ENCODE measurements at regions not wholly inside any gene's neighbourhood (a gene's known extent, or its start where the extent isn't known, plus 50 kb on each side); places are given as distances from the start of the nearest gene placed in this dataset.

DNA sequence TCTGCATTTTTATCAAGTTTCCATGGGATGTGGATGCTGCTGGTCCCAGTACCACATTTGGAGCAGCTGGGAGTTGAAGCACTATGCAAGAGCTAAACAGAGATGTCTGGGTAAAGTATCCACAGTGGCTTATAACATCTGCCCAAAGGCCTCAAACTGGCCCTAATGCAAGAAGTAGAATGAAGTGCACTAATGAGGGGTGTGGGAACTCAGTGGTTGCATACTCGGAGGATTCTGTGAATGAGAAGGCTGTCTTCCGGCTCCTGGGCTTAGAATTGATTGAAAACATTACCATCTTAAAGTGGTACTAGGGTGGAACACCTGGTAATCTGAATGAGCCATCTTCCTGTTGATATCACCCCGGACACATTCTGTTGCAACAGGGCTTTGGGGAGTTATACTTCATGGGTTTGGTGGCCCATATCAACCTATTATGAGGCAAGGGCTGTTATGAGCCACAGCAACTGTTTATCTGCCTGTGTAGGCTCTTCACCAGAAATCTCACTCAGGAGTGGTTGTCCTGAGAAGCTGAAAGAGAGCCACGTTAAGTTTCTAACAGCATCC is 54.7 kb upstream of the SNRPB2 start:
- no peak overlapping the region for H3K27ac ChIP-seq (ENCODE audit: insufficient read length, low read depth, low read length)
- no peak overlapping the region for H2AK5ac ChIP-seq (ENCODE audit: insufficient read length, low read length)
- no peak overlapping the region for H3K4me3 Mint-ChIP-seq
- TF ChIP-seq, protein P1, sequence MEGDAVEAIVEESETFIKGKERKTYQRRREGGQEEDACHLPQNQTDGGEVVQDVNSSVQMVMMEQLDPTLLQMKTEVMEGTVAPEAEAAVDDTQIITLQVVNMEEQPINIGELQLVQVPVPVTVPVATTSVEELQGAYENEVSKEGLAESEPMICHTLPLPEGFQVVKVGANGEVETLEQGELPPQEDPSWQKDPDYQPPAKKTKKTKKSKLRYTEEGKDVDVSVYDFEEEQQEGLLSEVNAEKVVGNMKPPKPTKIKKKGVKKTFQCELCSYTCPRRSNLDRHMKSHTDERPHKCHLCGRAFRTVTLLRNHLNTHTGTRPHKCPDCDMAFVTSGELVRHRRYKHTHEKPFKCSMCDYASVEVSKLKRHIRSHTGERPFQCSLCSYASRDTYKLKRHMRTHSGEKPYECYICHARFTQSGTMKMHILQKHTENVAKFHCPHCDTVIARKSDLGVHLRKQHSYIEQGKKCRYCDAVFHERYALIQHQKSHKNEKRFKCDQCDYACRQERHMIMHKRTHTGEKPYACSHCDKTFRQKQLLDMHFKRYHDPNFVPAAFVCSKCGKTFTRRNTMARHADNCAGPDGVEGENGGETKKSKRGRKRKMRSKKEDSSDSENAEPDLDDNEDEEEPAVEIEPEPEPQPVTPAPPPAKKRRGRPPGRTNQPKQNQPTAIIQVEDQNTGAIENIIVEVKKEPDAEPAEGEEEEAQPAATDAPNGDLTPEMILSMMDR (conservative IDR thresholded peaks at IDR 0.05): no peak
- no peak overlapping the region for H3K4ac ChIP-seq (ENCODE audit: low read depth, low read length)
- H3K9me3 Mint-ChIP-seq: peaks cover 0 to 6% of the 10 kb centered on the region in 2 experiments; a peak in 2 of 5 replicates
- H3K18ac ChIP-seq (ENCODE audit: insufficient read length, low read depth, low read length): no peak overlapping the region
- no peaks in the 10 kb centered on the region for H4K20me1 ChIP-seq (ENCODE audit: control insufficient read depth, insufficient read depth, insufficient read length)
- no peak overlapping the region for H2BK20ac ChIP-seq (ENCODE audit: low read depth, low read length, poor library complexity, severe bottlenecking)
- H3K27me3 ChIP-seq (ENCODE audit: insufficient read depth, low read length): no peaks in the 10 kb centered on the region
- no peak overlapping the region for H3K14ac ChIP-seq (ENCODE audit: insufficient read depth, low read length)
- H3K9ac ChIP-seq (ENCODE audit: extremely low read depth, insufficient read length, low read length): no peak overlapping the region
- no peaks in the 10 kb centered on the region for H3K79me1 ChIP-seq (ENCODE audit: insufficient read depth, low read depth, low read length, poor library complexity, severe bottlenecking)
- DNase-seq: no peak
- no peaks in the 10 kb centered on the region for H3K4me1 ChIP-seq (ENCODE audit: insufficient read depth, low read length)
- H4K5ac ChIP-seq (ENCODE audit: insufficient read length, low read depth, low read length): no peak overlapping the region
- no peak overlapping the region for H2AFZ ChIP-seq (ENCODE audit: low read length)
- H3K27me3 Mint-ChIP-seq (ENCODE audit: low read depth): no peaks in the 10 kb centered on the region
- H3K23ac ChIP-seq (ENCODE audit: insufficient read length, low read depth, low read length): no peak overlapping the region
- no peak overlapping the region for H2BK5ac ChIP-seq (ENCODE audit: insufficient read length, low read length)
- no peak overlapping the region for H3K56ac ChIP-seq (ENCODE audit: insufficient read length, low read depth, low read length)
- no peaks in the 10 kb centered on the region for H3K79me2 ChIP-seq (ENCODE audit: insufficient read depth, low read length)
- H3K23me2 ChIP-seq (ENCODE audit: insufficient read length, low read depth, low read length, poor library complexity, severe bottlenecking): no peaks in the 10 kb centered on the region
- H4K8ac ChIP-seq (replicated peaks; ENCODE audit: insufficient read length, low read depth, low read length): no peak overlapping the region
- H2BK12ac ChIP-seq (ENCODE audit: insufficient read length, low read depth, low read length): no peak overlapping the region
- no peaks in the 10 kb centered on the region; a peak in 1 of 4 replicates for H3K4me1 Mint-ChIP-seq
- H4K91ac ChIP-seq (ENCODE audit: insufficient read length, low read depth, low read length): no peak overlapping the region
- no peak overlapping the region for H2BK15ac ChIP-seq (ENCODE audit: low read depth, low read length)
- no peaks in the 10 kb centered on the region for H3K9me3 ChIP-seq (ENCODE audit: control insufficient read depth, low read depth, low read length)
- H3K36me3 Mint-ChIP-seq (ENCODE audit: insufficient read depth in 1 of 3, low read depth in 3 of 3): no peaks in the 10 kb centered on the region
- WGBS (ENCODE audit: extremely low coverage, insufficient read length, low lambda C conversion rate): no CpG with 5 or more reads among the region's 4 CpGs
- H3K27ac Mint-ChIP-seq: no peak overlapping the region
- no peak overlapping the region for H3T11ph ChIP-seq (ENCODE audit: low read length)
- no peak overlapping the region for H2BK120ac ChIP-seq (ENCODE audit: low read depth, low read length, poor library complexity, severe bottlenecking)
- no peak overlapping the region for H3K4me2 ChIP-seq (ENCODE audit: insufficient read depth, insufficient read length, low read length)
